ENCODE measurements at regions not wholly inside any gene's neighbourhood (a gene's known extent, or its start where the extent isn't known, plus 50 kb on each side); places are given as distances from the start of the nearest gene placed in this dataset.

DNA sequence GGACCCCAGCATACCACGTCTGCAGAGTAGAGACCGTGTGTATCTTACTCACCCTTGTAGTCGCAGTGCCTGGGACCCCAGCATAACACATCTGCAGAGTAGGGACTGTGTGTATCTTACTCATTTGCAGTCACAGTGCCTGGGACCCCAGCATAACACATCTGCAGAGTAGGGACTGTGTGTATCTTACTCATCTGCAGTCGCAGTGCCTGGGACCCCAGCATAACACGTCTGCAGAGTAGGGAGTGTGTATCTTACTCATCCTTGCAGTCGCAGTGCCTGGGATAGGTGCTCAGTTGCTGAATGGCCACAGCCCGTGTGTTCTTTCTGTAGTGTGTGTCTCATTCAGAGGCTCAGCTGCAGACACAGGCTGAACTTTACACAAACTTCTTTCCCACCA lies 71.4 kb upstream of the FRG1 start:
- TF ChIP-seq POLR2A (IDR thresholded peaks at IDR 0.05; ENCODE audit: low read depth, low read length) = no peak
- no peak for TF ChIP-seq POLR2AphosphoS5 (IDR thresholded peaks at IDR 0.05; ENCODE audit: low read depth, low read length)

Data from GM12892 (cell line).